ENCODE measurements at regions not wholly inside any gene's neighbourhood (a gene's known extent, or its start where the extent isn't known, plus 50 kb on each side); places are given as distances from the start of the nearest gene placed in this dataset.
A peak's percentile ranks its signal among the peaks of the same experiment; 100 is the strongest.
"Not testable (repeated sequence)": the region's sequence is repeated elsewhere in the genome, so short reads cannot be mapped to it uniquely, and the experiment has no call there.

DNA sequence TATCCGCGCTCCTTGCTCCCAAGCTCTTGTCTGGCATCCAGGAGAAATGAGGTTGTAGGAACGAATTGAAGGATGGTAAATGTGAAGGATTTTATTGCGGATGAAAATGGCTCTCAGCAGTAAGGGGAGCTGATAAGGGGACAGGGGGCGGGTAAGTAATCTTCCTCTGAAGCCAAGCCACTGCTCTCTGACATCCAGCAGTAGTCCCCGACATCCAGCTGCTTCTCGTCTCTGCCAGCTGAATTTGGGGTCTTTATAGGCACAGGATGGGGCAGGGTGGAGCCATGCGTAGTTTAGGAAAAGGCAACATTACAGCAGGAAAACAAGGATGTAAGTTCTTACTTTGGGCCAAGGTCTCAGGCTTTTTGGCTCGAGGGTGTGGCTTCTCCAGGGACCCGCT, 1370.1 kb upstream of the RAG2 start:
- no peak for DNase-seq

DNA sequence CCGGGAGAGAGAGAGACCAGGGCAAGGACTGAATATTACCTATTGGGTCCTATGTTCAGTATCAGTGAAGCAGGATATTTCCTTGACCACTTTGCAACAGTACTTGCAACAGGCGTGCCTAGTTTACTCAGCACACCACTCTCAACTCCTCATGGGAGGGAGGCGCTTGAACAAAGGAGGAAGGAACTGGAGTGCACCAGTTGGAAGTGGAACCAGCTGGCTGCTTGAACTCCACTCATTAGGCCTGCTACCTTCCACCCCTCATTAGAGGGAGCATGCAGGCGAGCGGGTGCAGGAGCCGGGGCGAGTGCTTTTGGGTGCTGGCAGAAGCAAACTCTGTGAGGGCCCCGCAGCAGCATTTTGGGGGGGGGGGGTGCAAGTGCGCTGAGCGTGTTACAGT, 1369.6 kb upstream of the RAG2 start:
- no peak for DNase-seq

DNA sequence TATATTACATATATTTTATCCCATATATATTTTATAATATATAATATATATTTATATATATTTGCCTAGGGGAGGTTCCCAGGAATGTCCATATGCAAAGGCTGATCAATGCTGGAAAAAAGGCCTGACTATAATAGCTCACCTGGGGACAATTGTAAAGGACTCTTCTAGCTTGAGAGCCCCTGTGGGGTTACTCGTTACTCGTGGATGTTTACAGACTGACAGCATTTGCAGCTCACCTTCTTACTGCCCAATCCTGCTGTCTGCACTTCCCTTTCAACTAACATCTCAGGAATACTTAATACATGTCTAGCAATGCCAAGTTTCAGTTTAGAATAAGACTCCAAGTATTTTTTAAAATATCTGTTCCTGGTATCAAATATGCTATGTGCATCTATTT, 1365.4 kb upstream of the RAG2 start:
- no peak for DNase-seq

DNA sequence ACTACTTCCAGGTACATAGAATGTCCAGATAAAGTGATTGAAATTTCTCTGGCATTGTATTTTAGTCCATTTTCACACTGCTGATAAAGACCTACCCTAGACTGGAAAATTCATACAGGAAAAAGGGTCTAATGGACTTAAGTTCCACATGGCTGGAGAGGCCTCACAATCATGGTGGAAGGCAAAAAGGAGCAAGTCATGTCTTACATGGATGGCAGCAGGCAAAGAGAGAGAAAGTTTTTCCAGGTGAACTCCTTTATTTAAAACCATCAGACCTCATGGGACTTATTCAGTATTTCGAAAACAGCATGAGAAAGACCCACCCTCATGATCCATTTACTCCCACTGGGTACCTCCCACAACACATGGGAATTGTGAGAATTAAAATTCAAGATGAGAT, 1359.7 kb upstream of the RAG2 start:
- no peak for DNase-seq

DNA sequence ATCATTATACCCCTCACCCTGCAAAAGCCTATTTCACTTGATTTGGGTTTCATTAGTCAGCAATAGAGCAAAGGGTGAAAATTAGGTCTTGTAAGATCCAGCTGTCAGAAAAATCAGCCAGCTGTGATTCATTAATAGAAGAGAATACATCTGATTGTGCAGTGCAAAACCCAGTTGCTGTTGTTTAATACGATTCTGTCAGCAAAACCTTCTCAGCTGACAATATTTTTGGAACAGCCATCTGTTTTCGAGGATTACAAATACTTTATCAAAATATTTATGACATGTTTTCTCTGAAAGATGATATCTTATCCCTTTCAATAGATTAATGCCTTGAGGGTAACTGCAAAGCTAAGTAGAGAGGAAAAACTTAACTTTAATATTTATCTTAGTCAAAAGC, 1354.0 kb upstream of the RAG2 start:
- DNase-seq: no peak

DNA sequence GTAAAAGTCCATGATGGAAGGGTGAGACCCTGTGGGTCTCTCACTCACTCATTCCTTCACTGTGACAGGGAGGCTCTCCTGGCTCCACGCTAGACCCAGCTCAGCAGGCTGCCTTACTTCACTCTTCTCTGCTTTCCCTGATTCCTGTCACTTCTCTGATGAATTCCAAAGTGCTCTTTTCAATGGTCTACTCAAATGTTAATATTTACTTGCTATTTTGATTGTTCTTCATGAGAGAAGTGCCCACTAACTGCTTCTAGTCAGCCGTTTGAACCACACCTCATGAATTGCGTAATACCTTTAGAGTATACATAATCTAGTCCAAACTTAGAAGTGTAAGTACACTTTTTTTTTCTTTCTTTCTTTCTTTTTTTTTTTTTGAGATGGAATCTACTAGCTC, 1350.2 kb upstream of the RAG2 start:
- no peak for DNase-seq

DNA sequence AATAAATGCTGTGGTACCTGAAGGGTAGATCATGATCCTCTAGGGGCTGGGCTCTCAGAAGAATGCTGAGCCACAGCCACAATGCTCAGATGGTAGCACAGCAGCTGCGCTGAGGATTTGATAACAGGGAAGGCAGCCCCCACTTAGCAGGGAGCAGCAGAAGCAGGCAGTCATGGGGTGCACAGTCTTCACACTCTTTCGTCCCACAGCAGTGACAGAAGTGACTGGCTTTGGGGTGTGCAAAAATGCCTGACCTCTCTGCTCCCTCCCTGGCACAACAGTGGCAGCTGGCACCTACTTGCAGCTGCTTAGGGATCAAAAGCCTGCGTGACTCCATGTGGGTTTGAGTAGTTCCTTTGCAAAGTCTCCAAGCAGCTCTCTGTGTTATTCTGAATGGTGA, 1349.8 kb upstream of the RAG2 start:
- DNase-seq: no peak

DNA sequence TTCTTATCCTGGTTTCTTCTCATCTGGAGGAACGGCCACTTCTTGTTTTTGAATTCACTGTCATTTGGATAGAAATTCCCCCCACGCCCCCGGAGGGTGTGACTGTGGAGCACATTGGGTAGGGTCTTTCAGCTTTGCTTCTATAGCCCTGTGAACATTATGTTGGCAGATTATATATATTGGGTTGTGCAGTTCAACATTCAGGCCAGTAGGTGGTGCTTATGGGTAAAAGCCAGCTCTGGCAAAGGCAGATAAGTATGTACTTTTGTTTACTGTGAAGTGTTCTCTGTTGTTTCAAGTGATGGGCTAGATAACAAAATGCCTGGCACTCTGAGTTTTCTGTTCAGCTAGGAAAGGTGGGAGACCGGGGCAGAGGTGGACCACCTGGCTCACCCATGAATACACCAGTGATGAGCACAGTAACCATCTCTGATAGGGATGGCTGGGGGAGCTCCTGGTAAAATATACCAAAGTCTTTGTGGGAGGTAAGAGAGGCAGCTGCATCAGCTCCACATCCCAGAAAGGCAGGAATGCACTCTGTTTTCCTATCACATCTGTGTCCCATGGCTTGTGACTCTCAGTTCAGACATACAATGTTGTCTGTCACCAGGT, 1348.2 kb upstream of the RAG2 start:
- peak; percentile 25 to 37 for DNase-seq

DNA sequence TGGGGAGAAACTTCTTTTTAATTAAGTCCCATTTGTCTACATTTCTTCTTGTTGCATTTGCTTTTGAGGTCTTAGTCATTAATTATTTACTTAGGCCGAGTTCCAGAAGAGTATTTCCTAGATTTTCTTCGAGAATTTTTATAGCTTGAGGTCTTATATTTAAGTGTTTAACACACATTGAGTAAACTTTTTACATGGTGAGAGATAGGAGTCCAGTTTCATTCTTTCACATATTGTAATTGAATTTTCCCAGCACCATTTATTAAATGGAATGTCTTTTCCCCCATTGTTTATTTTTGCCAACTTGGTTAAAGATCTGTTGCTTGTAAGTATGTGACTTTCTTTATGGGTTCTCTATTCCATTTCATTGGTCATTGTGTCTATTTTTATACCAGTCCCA, 1344.0 kb upstream of the RAG2 start:
- DNase-seq: no peak

DNA sequence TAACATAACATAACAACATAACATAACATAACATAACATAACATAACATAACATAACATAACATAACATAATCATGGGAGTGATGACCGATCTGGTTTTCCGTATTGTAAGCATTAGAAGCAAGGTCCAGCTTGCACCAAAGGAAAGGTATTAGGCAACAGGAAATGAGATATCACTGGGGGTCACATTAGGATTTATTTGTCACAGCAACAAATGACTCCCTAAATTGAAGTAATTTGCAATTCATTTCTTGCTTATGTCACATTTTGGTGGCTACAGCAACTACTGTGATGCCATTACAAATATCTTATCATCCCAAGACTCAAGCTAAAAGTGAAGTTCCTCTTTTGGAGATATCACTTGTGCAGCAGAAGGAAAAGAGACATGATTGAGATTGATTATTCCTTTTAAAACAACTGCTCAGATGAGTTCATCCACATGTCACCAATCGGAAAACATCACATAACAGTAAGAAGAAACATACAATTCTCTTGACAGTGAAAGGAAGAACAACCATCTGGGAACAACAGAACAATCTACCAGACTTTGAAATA, 1331.1 kb upstream of the RAG2 start:
- no peak for DNase-seq

DNA sequence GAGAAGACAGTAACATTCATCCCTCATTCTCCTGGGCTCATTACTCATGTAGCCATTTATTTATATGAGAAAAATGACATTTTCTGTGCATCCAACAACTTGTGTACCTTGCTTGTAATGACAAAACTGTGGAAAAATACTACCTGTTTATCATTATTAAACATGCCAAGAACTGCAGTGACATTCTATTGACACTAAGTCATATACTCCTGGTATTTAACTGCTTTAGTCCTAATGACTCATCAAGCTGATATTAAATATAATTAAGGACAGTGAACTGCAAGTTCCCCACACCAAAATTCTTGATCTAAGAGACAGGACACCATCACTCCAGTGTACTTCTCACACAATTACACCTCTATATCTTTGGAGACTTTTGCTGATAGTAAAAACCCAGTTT, 1328.7 kb upstream of the RAG2 start:
- DNase-seq: no peak

DNA sequence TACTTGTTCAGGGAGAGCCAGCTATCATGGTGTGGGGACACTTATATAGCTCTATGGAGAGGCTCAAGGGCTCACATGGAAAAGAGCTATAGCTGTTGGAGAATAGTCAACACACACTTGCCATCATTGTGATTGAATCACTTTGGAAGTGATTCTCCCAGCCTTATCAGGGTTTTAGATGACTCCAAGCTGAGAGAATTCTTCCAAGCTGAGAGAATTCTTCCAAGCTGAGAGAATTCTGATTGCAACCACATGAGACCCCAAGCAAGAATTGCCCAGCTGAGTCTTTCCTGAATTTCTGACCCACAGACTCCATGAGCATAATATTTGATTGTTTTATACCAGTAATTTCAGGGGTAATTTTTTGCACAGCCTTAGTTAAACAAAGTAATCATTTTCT, 1318.3 kb upstream of the RAG2 start:
- no peak for DNase-seq

DNA sequence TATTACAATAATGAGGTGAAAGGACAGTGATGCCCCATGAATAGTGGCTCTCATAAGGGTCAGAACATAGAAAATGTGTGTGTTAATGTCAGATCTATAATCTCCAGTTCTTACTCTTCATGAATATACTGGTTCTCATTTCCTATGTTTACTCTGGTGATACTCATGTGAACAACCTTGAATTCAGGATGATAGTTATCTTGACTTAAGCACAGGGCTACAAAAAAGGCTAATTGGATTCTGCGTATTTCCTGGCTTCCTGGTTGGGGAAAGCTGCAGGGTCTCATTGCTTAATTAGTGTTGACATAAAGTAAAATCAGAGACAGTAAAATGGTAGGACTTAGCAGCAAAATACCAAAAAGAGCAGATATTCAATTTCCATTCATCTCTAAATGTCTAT, 1316.8 kb upstream of the RAG2 start:
- no peak for DNase-seq

DNA sequence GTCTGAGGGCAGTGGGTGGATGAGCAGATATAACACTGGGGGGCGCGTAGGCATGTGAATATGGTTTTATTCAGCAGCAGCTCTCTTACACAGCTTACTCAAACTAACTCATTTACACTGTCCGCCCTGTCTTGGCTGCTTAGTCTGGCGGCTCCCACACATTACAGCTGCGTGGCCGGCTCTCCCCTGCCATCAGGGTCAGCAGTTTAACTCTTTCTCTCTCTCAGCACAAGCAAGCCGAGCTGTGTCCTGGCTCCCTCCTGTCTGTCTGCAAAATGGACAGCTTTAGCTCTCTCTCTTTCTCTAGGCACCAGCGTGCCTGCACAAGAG, 1310.1 kb upstream of the RAG2 start:
- no peak for DNase-seq

DNA sequence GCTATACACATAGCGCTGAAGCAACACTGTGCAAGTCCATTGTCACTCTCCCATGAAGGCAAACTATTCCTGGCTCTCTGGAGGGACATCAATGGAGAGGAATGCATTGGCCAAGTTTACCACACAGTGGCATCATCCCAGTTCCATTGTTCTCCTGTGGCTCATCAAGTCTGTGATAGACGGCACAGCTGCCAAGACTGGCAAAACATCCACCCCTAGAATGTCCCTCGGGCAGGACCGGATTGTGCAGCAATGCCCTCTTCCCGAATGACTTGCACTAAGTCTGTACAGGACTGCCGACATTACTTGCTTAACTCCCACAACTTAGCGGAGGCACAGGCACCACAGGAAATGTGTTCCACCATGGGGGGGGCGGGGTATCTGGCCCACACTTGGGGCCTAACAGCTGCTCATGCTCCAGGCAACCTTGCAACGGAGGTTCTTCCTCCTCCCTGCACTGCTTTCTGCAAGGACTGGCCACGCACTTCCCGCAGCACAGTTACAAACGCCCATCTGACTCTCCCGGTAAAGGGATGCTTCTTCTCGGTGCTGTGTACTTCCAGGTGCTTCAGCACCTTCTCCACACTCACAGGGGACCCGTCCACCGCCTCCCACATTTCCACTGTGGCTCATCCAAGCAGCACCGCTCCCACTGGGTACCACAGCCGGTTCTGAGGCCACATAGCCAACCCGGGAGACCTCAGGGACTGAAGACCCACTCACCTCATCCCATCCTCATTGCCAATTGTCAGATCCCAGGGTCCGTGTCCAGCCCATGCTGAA, 1309.6 kb upstream of the RAG2 start:
- DNase-seq: no peak

DNA sequence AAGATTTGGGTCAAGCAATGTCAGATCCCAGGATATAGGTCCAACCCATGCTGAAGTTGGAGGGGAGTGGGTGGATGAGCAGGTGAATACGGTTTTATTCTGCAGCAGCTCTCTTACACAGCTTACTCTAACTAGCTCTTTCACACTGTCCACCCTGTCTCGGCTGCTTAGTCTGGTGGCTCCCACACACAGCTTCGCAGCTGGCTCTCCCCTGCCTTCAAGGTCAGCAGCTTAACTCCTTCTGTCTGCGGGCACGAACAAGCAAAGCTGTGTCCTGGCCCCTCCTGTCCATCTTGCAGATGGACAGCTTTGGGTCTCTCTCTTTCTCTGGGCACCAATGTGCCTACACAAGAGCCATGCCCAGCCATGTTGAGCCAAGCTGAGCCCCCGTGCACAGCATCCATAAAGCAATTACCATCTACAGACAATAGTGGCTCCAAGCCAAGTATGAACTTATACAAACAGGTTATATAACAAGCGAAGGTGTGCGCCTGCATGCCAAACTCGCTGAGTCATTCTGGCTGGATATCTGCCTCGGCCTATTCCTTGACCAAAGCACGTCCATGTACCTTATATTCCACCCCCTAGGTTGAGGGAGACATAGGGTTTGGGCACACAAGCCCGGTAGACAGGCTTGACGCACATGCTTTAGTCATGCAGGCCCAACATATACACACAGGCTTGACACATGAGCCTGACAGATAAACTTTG, 1307.8 kb upstream of the RAG2 start:
- no peak for DNase-seq

DNA sequence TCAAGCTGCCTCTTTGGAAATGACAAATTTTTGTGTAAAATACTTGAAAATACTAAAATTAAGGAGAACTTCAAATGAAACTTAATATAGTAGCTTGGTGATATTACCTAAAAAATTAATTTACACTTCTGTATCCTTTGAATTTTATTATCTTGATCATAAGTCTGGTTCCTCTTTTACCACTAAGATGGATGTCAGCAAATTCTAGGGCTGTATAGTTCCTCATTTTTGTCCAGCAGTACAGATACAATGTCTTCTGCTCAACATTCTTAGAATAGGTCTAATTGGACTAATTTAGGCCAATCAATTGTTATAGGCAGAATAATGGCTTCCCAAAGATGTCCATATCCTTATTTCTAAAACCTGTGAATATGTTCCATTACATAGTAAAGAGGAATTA, 1298.0 kb upstream of the RAG2 start:
- DNase-seq: peak in 1 of 2 experiments; percentile 4

DNA sequence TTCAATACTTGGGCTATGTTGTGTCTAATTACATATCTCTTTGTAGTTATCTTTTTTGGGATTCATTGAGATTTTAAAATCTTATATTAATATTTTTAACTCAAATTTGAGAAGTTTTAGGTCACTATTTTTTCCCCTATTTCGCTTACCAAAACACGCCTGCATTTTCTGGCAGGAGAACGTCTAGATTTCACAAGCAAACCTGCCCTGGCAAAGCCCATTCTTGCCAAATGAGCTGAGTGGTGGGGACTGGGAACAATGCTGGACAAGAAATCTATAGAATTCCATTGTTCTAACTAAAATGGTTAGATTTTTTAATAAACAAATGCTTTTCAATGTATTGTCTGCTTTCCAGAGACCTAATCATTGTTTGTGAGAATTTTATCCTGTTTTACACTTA, 1283.7 kb upstream of the RAG2 start:
- DNase-seq: no peak

DNA sequence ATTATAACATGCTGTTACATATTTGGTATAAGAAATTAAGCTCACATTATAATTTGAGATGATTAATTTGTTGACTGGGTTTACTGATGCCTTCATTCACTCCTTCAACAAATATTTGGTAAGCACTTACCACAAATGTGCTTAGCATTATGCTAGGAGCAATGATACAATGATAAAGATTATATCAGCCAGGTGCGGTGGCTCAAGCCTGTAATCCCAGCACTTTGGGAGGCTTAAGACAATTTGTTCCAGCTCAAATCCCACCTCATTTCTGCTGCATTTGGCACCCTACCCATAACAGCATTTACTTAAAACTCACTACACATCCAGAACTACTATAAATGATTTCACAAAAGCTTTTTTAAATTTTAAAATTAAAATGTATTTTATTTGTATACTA, 1263.6 kb upstream of the RAG2 start:
- no peak for DNase-seq

DNA sequence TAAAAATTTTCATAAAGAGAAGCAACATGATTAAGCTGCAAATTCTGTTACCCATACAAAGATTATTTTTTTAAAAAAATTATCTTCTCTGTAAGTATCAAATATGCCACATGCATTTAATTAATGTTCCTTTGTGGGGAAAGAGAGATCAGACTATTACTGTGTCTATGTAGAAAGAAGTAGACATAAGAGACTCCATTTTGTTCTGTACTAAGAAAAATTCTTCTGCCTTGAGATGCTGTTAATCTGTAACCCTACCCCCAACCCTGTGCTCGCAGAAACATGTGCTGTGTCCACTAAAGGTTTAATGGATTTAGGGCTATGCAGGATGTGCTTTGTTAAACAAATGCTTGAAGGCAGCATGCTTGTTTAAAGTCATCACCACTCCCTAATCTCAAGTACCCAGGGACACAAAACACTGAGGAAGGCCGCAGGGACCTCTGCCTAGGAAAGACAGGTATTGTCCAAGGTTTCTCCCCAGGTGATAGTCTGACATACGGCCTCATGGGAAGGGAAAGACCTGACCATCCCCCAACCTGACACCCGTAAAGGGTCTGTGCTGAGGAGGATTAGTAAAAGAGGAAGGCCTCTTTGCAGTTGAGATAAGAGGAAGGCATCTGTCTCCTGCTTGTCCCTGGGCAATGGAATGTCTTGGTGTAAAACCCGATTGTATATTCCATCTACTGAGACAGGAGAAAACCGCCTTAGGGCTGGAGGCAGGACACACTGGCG, 1260.9 kb upstream of the RAG2 start:
- not testable (repeated sequence) for DNase-seq

DNA sequence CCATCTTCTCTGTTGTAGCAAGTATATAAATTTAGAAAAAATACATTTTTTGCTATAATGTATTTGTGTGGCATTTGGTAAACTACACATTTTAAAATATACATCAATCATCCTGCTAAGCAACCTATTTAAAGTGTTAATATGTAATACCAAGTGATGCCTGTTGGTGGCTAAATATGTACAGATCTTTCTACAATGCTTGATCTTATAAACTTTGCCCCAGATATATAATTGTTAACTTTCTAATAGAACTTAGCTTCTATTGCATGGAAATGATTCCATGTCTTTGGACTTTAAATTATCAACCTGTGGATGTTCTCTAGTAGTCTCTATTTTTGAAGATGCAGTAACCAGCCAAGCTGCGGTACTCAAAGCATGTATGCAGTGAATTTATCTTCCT, 1260.4 kb upstream of the RAG2 start:
- DNase-seq: peak in 1 of 2 experiments; percentile 4

DNA sequence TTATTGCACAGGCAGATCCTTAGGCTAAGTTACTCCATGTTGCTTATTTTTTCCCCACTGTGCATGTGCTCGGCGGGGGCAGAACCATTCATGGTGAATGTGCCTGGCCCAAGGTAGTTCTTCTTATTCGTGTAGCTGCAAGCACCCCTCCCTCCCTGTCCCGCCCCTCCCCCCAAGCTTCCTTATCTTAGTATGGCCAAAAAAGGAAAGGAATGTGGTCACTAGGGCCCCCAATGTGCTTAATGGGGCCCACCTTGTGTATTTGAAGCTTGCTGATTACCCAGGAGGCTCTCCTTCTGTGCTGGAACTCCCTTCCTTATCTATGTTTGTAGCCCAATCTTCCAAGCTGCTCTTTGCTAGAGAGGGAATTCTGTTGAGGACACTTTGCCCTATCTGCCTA, 1259.7 kb upstream of the RAG2 start:
- no peak for DNase-seq

DNA sequence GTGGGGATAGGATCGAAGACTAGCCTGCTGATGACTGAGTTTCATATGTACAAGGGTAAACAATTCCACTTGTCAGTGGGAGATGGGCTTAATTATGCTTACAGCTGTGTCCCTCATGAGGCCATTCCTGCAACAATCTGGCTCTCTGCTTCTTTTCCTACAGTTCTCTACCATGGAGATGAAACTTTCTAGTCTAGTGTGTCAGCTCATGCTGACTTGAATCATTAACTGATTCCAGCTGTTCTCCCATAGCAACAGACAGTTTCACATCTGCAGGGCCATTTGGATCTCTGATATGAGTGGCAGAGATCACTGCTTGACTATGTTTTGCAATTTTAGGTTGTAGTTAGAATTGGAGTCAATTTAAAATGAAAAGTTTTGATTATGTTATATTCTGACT, 1251.7 kb upstream of the RAG2 start:
- DNase-seq: no peak

DNA sequence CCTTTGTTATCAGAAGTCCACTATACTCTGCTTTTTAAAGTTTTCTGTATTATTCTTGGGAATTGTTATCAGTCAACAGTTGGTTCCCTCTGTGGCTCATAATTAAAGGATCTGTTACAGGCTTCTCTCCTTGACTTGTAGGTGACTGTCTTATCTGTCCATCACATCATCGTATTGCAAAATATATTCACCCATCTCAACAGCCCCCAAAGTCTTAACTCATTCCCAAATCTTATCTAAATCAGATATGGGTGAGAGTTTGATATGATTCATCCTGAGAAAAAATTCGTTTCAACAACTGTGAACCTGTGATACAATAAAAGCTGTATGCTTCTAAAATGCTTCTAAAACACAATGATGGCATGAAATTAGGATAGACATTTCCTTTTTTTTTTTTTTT, 1245.6 kb upstream of the RAG2 start:
- no peak for DNase-seq

All from AML-193 (cell line).